Loucy (cell line): ENCODE measurements at regions not wholly inside any gene's neighbourhood (a gene's known extent, or its start where the extent isn't known, plus 50 kb on each side); places are given as distances from the start of the nearest gene placed in this dataset.

Experiments used
- EZH2phosphoT487 ChIP-seq: fragments of 200-600 bp; IDR thresholded peaks from 2 replicates; pipeline ENCODE4 v1.6.1; 2018; ENCODE audit warnings: antibody characterized with exemption, mild to moderate bottlenecking, moderate library complexity, borderline replicate concordance
- TF ChIP-seq, protein P1 (sequence below): fragments of 200-600 bp; sonication (generic); conservative IDR thresholded peaks from 2 replicates; pipeline ENCODE4 v1.5.1; 2014; ENCODE audit warnings: mild to moderate bottlenecking, antibody characterized with exemption, low read length

DNA sequence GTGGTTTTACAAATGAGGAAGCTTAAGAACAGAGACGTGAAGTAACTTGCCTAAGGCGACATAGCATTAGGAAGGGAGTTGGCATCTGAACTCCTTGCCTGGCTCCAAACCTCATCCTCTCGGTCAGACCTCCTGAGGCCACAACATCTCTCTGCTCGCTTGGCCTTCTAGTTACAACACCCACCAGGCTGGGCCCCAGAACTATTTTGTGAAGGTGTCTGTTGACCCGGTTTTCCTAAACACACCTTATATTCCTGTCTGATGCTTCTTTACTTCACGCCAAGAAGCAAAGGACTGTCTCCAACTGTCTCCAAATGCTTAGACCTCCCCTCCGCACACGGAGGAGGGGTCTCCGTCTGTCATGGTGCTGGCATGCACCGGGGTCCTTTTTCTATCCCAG, 326.6 kb downstream of the THBS2 start:
- TF ChIP-seq, protein P1, sequence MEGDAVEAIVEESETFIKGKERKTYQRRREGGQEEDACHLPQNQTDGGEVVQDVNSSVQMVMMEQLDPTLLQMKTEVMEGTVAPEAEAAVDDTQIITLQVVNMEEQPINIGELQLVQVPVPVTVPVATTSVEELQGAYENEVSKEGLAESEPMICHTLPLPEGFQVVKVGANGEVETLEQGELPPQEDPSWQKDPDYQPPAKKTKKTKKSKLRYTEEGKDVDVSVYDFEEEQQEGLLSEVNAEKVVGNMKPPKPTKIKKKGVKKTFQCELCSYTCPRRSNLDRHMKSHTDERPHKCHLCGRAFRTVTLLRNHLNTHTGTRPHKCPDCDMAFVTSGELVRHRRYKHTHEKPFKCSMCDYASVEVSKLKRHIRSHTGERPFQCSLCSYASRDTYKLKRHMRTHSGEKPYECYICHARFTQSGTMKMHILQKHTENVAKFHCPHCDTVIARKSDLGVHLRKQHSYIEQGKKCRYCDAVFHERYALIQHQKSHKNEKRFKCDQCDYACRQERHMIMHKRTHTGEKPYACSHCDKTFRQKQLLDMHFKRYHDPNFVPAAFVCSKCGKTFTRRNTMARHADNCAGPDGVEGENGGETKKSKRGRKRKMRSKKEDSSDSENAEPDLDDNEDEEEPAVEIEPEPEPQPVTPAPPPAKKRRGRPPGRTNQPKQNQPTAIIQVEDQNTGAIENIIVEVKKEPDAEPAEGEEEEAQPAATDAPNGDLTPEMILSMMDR = no peak
- TF ChIP-seq EZH2phosphoT487 = no peak
